Hindlimb muscle (tissue), 1 donor: ENCODE measurements at regions not wholly inside any gene's neighbourhood (a gene's known extent, or its start where the extent isn't known, plus 50 kb on each side); places are given as distances from the start of the nearest gene placed in this dataset.

Experiments
- DNase-seq: peaks from one replicate; pipeline ENCODE4 v3.0.0-alpha.2; 2013

DNA sequence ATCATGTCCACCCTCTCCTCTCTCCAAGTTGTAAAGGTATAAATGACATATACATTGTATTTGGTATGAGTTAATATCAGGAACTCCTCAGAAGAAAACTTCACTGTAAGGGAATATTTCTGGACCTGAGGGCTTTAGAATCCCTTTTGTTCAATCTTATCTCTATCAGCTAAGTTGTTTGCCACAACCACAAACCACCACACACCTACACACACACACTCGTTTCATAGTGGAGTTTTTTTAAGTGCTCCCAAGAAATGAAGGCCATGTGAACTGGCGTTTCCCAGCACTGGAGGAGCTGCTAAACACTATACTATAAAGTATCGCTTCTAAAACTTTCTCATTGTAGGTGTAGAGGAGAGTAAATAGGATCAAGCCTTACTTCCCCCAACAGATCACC, 64.8 kb upstream of the GHITM start:
- DNase-seq: no peak

DNA sequence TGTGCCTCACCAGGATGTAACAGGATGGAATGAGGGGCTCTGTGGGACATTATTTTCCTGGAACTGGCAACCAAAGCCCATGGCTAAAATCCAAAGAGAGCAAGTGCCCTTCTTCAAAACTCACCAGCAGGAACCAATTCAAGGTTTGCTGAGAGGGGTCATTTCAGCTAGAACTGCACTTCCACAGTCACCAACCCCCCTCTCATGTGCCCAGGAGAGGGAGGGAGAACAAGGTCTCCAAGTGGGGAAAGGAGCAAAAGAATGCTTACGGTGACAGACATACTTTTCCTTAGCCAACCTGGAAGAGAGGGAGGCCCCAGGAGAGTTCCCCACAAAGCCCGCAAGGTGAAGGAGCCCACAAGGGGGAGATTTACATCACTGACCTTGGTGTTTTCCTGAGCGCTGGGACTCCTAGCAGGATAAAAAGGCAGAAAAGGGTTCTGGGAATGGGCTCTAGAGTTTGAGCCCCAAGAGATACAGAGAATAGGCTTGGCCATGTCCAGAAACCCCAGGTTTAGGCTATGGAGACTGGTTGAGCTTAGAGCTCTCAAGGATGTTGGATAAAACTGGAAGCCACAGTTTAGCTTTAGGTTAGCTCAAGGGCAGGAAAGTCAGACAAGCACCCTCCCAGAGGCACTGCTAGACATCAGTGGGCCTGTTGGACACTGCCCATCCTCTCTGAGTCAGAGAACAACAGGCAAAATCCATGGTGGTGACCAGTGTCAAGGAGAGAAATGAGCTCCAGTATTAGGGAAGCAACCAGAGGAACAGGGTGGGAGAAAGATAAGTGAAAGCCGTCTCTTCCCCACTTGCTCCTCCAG, 63.9 kb upstream of the GHITM start:
- no peak for DNase-seq

DNA sequence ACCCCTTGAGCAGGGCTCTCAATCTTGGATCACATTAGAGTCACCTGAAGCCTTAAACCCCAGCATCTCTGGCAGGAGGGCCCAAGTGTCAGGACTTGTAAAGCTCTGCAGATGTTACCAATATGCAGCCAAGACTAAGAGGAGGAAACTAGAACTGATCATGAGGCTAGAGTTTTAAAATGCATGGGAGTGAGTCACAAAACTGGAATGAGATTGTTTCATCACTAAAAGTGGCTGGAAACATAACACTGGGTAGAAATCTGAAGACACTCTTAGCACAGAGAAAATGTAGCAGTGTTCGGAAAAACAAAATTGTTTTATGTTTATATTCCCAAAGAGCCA, 63.3 kb upstream of the GHITM start:
- peak; percentile 14 for DNase-seq

DNA sequence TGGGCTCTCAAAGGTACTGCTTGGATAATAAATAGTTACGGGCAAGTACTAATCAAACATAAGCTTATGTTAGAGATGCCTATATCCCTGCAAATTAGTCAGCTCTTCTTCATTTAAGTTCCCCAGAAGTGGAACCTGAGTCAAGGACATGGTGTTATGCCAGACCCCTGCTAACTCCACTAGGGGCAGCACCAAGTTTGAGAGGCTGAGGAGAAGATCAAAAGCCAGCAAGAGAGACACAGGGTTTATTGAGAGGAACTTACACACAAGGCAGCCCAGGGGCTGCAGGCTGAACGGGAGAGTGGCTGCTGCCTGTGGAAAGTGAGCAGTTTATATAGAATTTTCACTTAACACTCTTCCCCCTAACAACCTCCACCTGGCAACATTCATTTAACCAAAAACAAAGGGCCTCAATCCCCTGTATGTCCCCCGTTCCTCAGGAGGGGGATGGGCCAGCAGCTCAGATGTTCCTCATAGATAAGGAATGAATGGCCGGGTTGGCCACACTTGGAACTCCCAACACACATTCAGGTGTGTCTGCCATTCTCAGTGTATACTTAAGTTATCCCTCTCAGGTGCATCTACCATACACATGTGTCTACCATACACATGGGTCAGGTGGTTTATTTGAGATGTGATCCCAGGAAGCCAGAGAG, 62.6 kb upstream of the GHITM start:
- DNase-seq: no peak

DNA sequence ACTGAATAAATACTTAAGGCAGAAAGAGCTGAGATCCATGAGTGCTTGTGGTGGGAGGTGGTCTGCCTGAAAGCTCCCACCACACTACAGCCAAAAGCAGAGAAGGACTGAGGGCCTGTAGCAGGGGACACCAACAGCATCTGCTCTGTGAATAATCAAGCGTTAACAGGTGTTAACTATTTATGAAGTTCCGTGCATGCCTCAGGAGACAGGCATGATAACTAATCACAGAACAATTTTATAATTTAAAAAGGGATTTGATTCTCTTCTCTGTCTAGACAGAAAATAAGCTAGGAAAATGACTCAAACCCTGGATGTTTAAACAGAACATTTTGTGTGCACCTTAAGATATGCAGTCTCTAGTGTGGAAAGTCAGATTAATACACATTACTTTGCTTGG, 61.5 kb upstream of the GHITM start:
- no peak for DNase-seq

DNA sequence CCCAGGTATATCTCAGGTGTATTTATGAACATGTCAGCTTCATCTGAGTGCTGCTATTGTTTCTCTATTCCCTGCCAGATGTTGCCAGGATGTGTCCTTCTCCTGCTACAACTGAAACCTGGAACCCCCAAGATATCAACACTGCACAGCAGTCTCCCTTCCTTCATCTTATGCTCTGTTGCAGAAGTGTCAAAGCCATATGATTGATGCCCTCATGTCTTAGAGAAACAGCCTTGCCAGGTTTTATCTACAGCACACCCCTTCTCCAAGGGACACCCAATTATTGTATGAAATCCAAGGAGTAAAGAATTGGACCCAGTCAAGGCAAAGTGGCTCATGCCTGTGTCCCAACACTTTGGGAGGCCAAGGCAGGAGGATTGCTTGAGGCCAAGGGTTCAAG, 60.5 kb upstream of the GHITM start:
- DNase-seq: no peak

DNA sequence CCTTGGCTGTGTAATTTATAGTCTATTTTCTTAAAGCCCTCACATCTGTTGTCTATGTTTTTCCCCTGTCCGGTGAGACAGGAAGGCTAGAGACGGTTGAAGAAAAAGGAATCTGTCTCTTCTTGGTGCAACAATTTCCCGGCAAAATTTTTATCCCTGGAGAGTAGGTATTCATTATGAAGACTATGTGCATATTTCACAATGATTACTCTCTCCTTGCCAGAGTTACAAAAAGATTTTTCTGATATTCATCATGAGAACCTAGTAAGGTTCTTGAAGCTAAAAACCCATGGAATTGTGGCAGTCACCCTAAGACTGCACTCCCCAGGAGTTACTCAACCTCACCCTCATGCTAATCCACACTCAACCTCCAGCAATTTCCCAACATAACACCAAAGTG, 55.0 kb upstream of the GHITM start:
- DNase-seq: no peak

DNA sequence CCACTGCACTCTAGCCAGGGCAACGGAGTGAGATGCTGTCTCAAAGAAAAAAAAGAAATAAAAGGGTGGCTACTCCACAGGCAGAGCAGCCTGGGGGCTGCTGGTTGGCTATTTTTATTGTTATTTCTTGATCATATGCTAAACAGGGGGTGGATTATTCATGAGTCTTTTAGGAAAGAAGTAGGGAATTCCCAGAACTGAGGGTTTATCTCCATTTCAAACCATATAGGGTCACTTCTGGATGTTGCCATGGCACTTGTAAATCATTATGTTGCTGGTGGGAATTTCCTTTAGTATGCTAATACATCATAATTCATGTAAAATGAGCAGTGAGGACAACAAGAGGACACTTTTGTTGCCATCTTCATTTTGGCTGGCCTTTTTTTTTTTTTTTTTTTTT, 52.1 kb upstream of the GHITM start:
- no peak for DNase-seq

DNA sequence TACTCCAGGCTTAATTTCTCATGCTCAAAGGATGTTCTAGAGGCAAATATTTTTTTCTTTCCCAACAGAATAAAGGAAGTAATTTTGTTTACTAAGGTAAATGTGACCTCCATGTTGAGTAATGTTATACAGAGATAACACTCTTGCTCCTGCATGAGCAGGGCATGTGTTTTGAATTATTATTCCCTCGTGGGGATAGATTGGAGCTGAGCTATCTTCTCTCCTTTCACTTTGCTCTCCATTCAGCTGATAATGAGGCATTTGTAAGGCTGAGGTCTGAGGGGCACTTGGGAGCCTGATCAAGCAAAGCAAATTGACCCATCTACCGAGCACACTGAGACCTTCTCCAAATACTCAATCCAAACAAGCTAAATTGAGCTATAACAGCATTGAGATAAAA, 50.7 kb upstream of the GHITM start:
- no peak for DNase-seq

DNA sequence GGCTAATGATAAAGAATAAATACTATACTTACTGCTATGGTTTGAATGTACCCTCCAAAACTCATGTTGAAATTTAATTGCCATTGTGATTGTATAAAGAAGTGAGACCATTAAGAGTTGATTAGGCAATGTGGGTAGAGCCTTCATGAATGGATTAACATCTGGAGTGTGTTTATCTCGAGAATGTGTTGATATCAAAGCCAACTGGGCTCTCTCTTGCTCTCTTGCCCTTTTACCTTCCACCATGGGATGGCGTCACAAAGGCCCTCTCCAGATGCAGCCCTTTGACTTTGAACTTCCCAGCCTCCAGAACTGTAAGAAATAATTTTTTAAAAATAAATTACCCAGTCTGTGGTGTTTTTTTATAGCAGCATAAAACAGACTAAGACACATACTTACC, 50.1 kb upstream of the GHITM start:
- DNase-seq: no peak
